ENCODE measurements at regions not wholly inside any gene's neighbourhood (a gene's known extent, or its start where the extent isn't known, plus 50 kb on each side); places are given as distances from the start of the nearest gene placed in this dataset.
"Not testable (repeated sequence)": the region's sequence is repeated elsewhere in the genome, so short reads cannot be mapped to it uniquely, and the experiment has no call there.

- Histone ChIP-seq H3K4me3 (ENCODE audit: low read length) (no peak overlapping the region), H3K9ac (ENCODE audit: low read length) (no peak overlapping the region), H4K20me1 (ENCODE audit: insufficient read depth, low read length) (no peaks in the 10 kb centered on the region)
Measured at GRCh38 chr2:116804901-116805300, 1009.6 kb upstream of the DDX18 start.

GRCh38 chr2:116806505-116806904 lies 1008.0 kb upstream of the DDX18 start:
- H3K79me2 ChIP-seq (ENCODE audit: low read length); H3K9me3 ChIP-seq (ENCODE audit: insufficient read depth, low read length); H2AFZ ChIP-seq (ENCODE audit: low read depth, low read length); H3K4me1 ChIP-seq (ENCODE audit: low read length); H3K4me3 ChIP-seq (ENCODE audit: low read length); H3K27ac ChIP-seq (ENCODE audit: low read length); H3K27me3 ChIP-seq (ENCODE audit: low read depth, low read length); H3K4me2 ChIP-seq (ENCODE audit: low read length); H3K36me3 ChIP-seq (replicated peaks; ENCODE audit: low read depth, low read length); H3K9ac ChIP-seq (ENCODE audit: low read length); H4K20me1 ChIP-seq (ENCODE audit: insufficient read depth, low read length): not testable (repeated sequence)

More at GRCh38 chr2:116804901-116805300, 1009.6 kb upstream of the DDX18 start:
- Histone ChIP-seq H3K9me3 (ENCODE audit: insufficient read depth, low read length) (0 out of 2 replicates have a peak, but pooled peaks cover 3% of the 10 kb centered on the region), H3K27me3 (ENCODE audit: low read depth, low read length) (no peaks in the 10 kb centered on the region), H3K4me2 (ENCODE audit: low read length) (no peak overlapping the region), H2AFZ (ENCODE audit: low read depth, low read length) (no peak overlapping the region), H3K79me2 (ENCODE audit: low read length) (no peaks in the 10 kb centered on the region), H3K36me3 (replicated peaks; ENCODE audit: low read depth, low read length) (no peaks in the 10 kb centered on the region), H3K27ac (ENCODE audit: low read length) (no peak overlapping the region), H3K4me1 (ENCODE audit: low read length) (no peaks in the 10 kb centered on the region)
- no peak for TF ChIP-seq EZH2phosphoT487 (IDR thresholded peaks at IDR 0.05; ENCODE audit: low read depth)

GRCh38 chr2:116809109-116809508 lies 1005.4 kb upstream of the DDX18 start:
- no peaks in the 10 kb centered on the region for H3K79me2 ChIP-seq (ENCODE audit: low read length)
- H3K9me3 ChIP-seq (ENCODE audit: insufficient read depth, low read length), result no peaks in the 10 kb centered on the region
- H3K27ac ChIP-seq (ENCODE audit: low read length), result no peak overlapping the region
- no peaks in the 10 kb centered on the region for H3K4me1 ChIP-seq (ENCODE audit: low read length)
- H3K4me2 ChIP-seq (ENCODE audit: low read length), result no peak overlapping the region
- H3K36me3 ChIP-seq (replicated peaks; ENCODE audit: low read depth, low read length), result no peaks in the 10 kb centered on the region
- no peak overlapping the region for H2AFZ ChIP-seq (ENCODE audit: low read depth, low read length)
- TF ChIP-seq CTCF (IDR thresholded peaks at IDR 0.05; ENCODE audit: low read depth, low read length), result no peak
- no peak for TF ChIP-seq EZH2phosphoT487 (IDR thresholded peaks at IDR 0.05; ENCODE audit: low read depth)
- H3K4me3 ChIP-seq (ENCODE audit: low read length), result no peak overlapping the region
- no peaks in the 10 kb centered on the region for H4K20me1 ChIP-seq (ENCODE audit: insufficient read depth, low read length)
- H3K9ac ChIP-seq (ENCODE audit: low read length), result no peak overlapping the region
- no peaks in the 10 kb centered on the region for H3K27me3 ChIP-seq (ENCODE audit: low read depth, low read length)

GRCh38 chr2:116810071-116810470 lies 1004.4 kb upstream of the DDX18 start:
- H3K79me2 ChIP-seq (ENCODE audit: low read length), result no peaks in the 10 kb centered on the region
- H3K27ac ChIP-seq (ENCODE audit: low read length), result no peak overlapping the region
- TF ChIP-seq EZH2phosphoT487 (IDR thresholded peaks at IDR 0.05; ENCODE audit: low read depth) (no peak), CTCF (IDR thresholded peaks at IDR 0.05; ENCODE audit: low read depth, low read length) (no peak)
- H3K36me3 ChIP-seq (replicated peaks; ENCODE audit: low read depth, low read length), result no peaks in the 10 kb centered on the region
- no peaks in the 10 kb centered on the region for H3K4me1 ChIP-seq (ENCODE audit: low read length)
- no peak overlapping the region for H3K4me2 ChIP-seq (ENCODE audit: low read length)
- no peak overlapping the region for H3K4me3 ChIP-seq (ENCODE audit: low read length)
- no peaks in the 10 kb centered on the region for H4K20me1 ChIP-seq (ENCODE audit: insufficient read depth, low read length)
- H3K9me3 ChIP-seq (ENCODE audit: insufficient read depth, low read length), result no peaks in the 10 kb centered on the region
- no peak overlapping the region for H3K9ac ChIP-seq (ENCODE audit: low read length)
- H2AFZ ChIP-seq (ENCODE audit: low read depth, low read length), result no peak overlapping the region
- no peaks in the 10 kb centered on the region for H3K27me3 ChIP-seq (ENCODE audit: low read depth, low read length)

GRCh38 chr2:116810645-116811044 lies 1003.8 kb upstream of the DDX18 start:
- no peaks in the 10 kb centered on the region for H3K27me3 ChIP-seq (ENCODE audit: low read depth, low read length)
- no peaks in the 10 kb centered on the region for H4K20me1 ChIP-seq (ENCODE audit: insufficient read depth, low read length)
- H3K4me2 ChIP-seq (ENCODE audit: low read length), result no peak overlapping the region
- H3K9me3 ChIP-seq (ENCODE audit: insufficient read depth, low read length), result no peaks in the 10 kb centered on the region
- H3K4me3 ChIP-seq (ENCODE audit: low read length), result no peak overlapping the region
- no peak overlapping the region for H3K27ac ChIP-seq (ENCODE audit: low read length)
- no peaks in the 10 kb centered on the region for H3K36me3 ChIP-seq (replicated peaks; ENCODE audit: low read depth, low read length)
- H2AFZ ChIP-seq (ENCODE audit: low read depth, low read length), result no peak overlapping the region
- no peaks in the 10 kb centered on the region for H3K4me1 ChIP-seq (ENCODE audit: low read length)
- TF ChIP-seq EZH2phosphoT487 (IDR thresholded peaks at IDR 0.05; ENCODE audit: low read depth) (no peak), CTCF (IDR thresholded peaks at IDR 0.05; ENCODE audit: low read depth, low read length) (no peak)
- H3K9ac ChIP-seq (ENCODE audit: low read length), result no peak overlapping the region
- H3K79me2 ChIP-seq (ENCODE audit: low read length), result no peaks in the 10 kb centered on the region

Measured in OCI-LY3 (cell line).